NCI-H1105 (cell line): ENCODE measurements at regions not wholly inside any gene's neighbourhood (a gene's known extent, or its start where the extent isn't known, plus 50 kb on each side); places are given as distances from the start of the nearest gene placed in this dataset.
"Not testable (repeated sequence)": the region's sequence is repeated elsewhere in the genome, so short reads cannot be mapped to it uniquely, and the experiment has no call there.

Experiments used
- DNase-seq: peaks from one replicate; lab custom pipeline; 2025; lab: John Stamatoyannopoulos, UW

DNA sequence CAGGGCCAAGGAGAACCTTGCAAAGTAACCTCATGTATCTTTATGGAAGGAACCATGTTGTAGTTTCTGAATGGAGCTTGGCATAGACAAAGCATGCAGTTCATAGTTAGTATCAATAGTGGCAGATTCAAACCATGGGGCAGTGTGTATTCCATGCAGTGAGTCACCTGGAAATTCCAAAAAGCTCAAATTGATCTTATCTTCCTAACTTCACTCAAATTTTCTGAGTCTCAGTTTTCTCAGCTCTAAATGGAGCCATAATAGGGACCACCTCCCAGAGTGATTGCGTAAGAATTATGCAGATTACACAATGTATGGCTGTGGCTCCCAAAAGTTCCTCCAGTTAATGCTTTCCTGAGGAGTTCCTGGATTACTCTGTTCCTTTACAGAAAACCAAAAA is 549.9 kb upstream of the KLF4 start:
- DNase-seq, result no peak

DNA sequence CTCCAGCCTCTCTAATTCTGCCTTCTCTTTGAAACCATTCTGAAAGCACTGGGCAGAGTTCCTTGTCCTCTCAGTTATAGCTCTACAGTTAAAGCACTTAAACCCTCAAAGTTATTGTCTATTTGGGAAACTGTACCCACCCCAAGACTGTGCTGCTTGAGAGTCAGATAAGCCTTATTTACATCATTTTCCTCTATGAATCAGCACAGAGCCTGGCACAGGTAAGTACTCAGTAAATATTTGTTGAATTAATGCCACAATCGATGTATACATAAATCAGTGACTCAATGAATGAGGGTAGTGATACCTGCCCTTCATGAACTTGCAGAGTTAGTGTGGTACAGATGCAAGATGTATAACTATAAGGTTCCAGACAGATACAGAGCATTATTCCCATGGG is 549.4 kb upstream of the KLF4 start:
- DNase-seq, result no peak

DNA sequence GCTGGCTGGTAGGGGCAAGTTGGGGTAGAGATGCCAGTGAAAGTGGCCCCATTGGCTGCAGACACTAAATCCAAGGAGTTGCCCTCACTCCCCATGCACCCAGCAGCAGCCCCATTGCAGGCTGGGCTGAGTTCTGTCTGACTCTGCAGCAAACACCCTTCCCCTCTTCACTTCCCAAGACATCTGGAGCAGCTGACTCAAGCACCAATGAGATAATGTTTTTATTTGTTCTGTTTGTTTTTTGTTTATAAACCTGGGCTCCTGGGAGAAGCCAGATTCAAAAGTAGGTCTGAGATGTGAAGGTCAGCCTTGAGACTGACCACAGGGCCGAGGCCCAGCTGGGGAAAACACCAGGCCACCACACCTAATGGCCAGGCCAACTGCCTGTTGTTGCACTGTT is 545.9 kb upstream of the KLF4 start:
- DNase-seq, result no peak

DNA sequence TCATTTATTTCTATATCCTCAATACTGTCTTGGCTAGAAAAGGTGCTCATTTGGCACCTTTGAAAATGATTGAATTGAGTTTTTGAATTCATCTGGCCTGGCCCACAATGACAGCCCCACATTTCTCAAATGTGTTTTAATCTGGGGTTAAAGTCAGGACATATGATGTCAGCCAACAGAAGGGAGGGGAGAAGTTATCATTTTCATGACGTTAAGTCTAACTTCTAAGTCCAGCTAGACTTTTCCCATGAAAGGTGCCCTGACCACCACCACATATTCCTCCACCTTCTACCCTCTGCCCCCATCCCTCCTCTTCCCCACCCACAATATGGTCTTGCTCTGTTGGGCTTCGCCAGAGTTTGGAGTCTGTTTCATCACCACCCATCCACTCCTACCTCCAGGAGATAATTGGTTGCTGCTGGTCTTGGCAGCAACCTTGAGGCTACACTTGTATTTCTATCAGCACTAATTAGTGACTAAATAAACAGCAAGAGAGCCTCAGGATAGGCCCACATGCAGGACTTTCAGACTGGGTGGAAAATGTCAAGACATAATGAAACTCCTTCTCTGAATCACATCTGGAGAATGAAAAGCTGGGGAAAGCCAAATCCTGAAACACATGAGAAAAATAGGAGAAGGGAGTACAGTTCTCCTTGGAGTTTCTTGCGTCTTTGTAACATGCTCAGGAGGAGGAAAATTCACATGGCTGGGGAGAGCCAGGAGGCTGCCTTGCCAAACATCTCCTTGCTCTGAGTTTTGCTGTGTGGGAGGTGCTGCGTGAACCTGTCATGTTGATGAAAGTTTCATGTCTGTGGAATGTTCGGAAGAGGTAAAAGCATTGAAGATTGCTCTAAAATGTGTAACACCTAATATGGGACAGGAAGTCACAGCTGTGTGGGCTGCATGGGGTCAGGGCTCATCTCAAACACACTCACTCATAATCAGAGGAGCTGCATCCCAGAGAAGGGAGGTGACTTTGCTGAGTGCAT is 544.7 kb upstream of the KLF4 start:
- no peak for DNase-seq

DNA sequence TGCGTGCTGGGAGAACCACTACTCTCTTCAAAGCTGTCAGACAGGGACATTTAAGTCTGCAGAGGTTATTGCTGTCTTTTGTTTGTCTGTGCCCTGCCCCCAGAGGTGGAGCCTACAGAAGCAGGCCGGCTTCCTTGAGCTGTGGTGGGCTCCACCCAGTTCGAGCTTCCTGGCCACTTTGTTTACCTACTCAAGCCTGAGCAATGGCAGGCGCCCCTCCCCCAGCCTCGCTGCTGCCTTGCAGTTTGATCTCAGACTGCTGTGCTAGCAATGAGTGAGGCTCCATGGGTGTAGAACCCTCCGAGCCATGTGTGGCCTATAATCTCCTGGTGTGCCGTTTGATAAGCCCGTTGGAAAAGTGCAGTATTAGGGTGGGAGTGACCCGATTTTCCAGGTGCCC is 542.5 kb upstream of the KLF4 start:
- DNase-seq, result not testable (repeated sequence)

DNA sequence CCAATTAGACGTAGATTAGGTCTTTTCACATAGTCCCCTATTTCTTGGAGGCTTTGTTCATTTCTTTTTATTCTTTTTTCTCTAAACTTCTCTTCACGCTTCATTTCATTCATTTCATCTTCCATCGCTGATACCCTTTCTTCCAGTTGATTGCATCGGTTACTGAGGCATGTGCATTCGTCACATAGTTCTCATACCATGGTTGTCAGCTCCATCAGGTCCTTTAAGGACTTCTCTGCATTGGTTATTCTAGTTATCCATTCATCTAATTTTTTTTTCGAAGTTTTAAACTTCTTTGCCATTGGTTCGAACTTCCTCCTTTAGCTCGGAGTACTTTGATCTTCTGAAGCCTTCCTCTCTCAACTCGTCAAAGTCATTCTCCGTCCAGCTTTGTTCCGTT is 541.7 kb upstream of the KLF4 start:
- not testable (repeated sequence) for DNase-seq

DNA sequence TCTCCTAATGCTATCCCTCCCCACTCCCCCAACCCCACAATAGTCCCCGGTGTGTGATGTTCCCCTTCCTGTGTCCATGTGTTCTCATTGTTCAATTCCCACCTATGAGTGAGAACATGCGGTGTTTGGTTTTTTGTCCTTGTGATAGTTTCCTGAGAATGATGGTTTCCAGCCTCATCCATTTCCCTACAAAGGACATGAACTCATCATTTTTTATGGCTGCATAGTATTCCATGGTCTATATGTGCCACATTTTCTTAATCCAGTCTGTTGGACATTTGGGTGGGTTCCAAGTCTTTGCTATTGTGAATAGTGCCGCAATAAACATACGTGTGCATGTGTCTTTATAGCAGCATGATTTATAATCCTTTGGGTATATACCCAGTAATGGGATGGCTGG is 537.1 kb upstream of the KLF4 start:
- DNase-seq, result not testable (repeated sequence)

DNA sequence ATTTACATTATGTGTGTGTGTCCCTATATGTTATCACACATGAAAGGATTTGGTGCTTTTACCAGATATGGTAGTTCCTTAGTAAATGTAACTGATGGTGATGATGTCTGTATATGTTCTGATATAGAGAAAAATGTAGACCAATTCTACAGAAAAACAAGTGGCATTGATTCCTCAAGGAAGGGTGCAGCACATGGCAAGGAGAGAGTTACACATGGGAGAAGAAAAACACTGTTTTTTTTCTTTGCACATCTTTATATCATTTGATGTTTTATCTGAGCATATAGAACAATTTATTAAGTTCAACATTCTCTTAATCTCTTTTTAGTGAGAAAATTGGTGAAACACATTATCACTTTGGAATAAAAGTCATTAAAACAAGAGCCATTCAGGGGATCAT is 535.0 kb upstream of the KLF4 start:
- DNase-seq, result no peak

DNA sequence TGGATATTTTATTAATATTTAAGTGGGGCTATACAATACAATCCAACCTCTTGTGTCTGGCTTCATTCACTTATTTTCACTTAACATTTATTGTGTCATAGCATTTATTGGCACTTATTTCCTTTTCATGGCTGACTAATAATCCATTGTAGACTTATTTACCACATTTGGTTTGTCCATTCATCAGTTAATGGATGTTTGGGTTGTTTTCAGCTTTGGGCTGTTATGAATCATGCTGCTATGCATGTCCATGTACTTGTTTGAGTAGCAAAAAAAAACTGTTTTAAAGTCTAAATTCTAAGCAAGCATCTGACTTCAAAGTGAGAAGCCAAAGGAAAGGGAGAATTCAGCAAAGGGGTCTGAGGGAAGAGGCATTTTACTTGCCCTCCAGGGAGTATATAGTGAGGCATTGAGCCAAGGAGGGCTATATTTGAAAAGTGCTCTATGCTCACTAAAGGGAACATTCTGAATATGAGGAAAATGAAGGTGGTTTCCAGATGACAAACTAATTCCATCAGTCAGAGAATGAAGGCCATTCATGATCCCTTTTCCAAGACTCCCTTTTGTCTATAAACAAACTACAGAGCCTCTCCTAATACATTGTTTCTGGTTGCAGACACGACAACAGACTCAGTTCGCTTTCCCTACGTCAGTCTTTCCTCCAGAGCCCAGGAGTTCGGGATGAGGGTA is 532.8 kb upstream of the KLF4 start:
- DNase-seq, result no peak

DNA sequence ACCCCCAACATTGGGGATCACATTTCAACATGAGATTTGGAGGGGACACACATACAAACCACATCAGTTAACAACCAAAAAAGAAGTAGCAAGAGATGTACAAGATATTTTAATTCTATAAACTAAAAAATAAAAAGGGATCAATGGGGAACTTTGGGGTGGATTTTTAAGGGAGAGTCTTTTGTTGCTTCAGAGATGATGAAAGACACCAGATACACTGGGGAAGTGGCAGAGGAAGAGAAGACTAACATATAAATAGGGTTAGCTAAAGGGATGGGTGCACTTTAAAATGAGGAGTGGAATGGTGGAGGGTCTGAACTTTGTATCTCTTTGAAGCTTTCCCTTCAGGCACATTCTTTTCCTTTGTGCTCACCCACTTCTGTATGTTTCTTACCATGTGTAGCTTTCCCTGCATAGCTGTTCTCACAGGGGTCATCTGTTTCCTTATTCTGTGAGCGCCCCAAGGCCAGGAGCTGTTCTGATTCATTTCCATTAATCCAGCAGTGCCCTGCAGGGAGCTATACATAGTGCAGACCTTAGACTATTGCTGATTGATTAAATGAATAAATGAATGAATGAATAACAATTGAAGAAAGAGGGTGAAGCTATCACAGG is 531.6 kb upstream of the KLF4 start:
- DNase-seq, result no peak

DNA sequence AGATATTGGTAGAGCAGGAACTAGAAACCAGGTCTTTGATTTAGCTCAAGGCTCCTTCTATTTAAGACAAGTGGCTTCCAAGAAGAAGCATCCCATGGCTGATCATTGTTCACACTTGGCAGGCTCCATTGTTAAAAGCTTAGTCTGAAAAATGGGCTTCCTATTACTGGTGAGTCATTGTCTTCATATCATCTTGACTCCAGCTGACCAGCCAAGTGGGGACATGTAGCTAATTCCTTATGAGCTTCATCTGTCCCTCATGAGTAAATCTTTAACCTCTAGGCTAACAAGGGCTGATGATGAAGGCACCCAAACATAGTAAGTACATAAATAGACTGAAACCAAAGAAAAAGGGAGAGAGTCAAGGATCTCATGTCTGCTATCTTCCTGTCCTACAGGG is 530.3 kb upstream of the KLF4 start:
- no peak for DNase-seq

DNA sequence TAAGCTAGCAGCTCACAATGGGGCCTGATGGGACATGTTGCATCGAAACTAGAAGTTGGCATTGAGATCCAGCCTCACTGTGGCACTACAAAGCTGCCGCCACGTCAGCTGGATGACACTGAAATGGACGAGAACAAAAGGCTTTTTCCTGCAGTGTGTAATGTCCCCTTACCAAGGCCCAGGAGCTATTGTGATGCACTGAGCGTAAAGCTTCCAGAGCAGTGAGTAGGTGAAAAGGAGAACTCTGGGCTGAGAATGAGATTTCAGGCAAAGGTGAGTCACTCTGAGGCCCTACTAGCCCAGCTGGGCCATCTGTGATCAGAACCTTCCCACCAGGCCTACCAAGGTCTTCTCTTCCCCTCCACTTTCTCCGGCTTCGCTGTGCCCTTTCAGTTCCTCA is 528.1 kb upstream of the KLF4 start:
- DNase-seq, result no peak

DNA sequence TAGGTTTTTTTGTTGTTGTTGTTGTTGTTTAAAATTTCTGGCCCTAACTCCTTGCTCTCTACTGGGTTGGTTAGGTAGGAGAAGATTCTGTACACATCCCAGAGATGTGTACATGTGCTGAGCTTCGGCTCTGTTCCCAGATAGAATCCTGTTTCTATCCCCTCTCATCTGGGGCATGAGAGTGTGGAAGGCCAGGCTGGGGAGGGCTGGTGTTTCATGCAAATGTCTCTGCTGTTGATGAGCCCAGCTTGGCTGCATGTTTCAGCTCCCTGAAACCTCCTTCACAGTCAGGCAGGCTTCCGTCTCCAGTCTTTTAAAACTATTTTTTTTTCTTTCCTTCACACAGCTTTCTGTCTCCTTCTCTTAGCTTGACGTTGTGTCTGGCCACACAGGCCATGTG is 526.9 kb upstream of the KLF4 start:
- DNase-seq, result no peak

DNA sequence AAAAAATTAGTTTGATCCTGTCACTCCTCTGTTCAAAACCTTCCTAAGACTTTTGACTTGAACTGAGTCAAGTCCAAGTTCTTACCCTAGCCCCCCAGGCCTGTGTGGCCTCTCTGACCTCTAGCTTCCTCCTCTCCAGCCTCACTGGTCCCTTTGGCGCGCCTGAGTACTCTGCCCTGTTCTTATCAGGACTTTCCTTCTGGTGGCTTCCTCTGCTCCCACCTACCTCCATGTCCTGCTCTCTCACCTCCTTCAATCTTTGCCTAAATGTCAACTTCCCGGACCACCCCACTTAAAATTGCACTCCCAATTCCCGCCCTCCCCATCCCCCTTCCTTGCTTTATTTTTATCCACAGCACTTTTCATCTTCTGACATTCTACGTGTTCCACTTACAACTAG is 526.1 kb upstream of the KLF4 start:
- DNase-seq, result no peak

DNA sequence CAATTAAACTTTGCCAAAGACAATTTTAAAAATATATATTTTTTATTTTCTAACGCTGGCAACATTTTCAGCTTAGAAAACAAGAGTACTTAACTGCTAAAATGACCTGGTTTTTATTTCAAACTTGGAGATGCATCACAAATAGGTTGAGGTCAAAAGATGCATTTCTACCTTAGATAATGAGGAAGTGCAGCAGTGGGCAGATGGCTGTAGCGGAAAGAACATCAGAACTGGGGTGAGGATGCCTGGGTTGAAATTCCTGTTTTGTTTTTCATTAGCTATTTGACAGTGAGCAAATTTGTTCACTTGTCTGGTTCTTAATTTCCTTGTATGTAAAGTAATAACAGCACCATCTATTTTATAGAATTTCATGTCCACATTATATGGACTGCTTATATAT is 524.8 kb upstream of the KLF4 start:
- DNase-seq, result no peak

DNA sequence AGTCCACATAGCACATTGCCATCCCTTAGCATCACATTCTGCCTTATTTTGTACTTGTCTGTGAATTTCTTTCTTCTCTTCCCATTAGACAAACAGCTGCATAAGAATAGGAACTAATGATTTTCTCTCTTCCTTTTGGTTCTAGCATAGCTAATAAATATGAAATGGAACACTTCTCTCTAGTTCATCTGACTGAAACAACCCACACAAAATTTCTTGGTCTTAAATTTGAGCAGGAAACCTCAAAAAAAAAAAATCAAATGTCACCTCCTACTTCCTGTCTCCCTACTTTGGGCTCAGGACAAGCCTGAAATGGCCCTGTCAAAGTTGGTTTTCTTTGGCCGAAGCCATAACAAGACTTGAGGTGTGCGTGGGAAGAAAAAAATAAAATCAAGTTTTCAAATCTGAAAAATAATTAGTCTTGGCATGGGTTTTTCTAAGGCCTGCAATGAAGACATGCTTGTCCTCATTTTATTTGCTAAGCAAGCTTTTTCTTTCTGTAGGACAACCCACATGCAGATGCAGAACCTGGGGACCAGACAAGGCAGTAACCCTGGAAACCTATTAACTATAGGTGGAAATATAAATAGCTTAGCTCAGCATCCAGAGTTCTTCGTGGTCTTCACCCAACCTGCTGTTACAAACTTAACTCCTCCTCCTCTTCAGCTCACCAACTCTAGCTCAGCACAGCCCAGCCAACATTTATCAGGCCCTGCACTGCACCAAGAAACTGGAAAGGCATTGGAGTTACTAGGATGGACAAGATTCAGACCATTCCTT is 523.5 kb upstream of the KLF4 start:
- no peak for DNase-seq

DNA sequence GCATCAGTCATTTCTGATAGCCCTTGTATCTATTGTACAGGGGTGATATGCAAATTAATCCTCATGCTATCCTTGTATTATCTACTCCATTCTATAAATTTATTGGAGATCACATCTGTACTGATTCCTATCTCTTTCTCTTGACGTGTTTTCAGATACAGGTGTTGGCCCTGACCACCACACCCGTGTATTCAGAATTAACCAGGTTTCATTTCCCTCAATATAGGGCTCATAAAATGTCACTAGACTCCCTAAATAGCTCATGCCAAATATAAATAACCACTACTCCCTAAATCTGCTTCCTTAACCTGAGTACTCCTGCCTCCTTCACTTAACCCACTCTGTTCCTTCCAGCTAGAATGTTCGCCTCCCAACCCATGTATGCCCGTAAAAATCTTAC is 522.8 kb upstream of the KLF4 start:
- DNase-seq, result no peak

DNA sequence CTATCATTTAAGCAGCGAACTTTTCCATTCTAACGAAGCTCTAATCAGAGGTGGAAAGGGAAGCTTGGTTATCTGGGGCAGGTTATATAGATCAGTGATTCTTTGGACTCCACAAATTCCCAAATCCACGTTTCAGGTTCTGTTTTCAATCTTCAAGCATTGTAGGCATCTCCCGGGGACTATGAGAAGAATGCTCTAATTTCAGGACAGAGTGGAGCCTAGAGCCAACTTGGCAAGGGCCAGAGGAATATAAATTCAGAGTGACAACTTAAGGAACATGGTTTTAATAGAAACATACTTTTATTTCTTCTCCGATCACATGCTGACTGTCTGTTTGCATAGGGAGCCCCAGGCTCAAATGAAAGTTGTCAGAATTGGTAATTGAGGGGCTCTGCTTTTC is 514.0 kb upstream of the KLF4 start:
- DNase-seq, result no peak

DNA sequence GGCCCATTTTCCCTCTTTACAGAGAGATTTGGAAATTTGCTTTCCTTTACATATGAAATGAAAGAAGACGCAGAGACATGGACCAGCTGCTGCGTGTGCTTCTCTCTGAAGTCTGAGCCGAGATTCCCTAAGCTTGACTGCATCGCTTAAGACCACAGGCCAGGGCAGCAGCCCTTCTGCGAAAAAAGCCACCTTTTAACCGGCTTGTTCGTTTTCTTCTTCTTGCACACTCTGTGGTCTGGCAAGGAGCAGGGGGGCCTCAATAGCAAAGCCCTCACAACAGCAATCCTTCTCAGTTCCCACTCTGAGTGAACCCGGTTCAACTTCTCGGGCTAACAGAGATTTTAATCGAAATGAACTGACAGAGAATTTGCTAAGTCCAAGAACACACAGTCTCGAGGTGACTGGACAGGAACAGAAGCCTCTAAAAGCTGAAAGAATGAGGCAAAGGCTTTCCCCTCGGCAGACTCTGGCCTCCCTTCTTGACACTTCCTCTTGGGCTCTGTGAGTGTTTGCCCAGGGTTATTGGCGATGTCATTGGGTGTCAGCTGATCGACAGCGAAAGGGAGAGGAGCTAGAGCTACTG is 512.9 kb upstream of the KLF4 start:
- DNase-seq, result no peak

DNA sequence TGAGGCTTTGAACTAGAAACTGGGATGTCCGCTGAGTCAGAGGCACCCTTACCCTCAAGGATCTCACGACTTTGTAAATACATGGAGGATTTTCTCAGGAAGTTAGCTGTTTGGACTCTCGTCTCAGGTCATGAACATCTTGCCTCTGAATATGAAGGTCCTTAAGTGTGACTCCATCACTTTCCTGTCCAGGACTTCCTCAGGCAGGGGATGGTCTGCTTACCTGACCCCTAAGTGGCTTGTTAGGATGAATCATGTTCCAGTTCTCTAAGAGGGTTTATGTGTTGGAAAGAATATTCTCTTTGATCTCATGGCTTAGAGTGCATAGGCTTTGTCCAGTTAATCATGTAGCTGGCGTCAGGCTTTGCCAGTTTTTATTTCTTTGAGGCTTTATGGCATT is 511.7 kb upstream of the KLF4 start:
- DNase-seq, result no peak

DNA sequence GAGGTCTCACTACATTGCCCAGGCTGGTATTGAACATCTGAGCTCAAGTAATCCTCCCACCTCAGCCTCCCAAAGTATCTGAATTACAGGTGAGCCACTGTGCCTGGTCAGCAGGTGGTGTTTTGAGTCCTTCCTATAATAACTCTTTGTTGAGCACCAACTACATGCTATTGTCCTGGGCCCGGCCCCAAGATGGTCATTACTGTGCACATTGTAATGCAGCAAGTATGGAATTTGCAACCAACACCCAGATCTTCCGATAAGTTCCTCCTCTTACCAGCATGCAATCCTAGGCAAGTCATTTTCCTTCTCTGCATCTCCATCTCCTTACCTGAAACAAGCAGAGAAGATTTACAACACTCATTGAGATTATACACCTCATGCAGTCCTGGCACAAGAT is 510.3 kb upstream of the KLF4 start:
- no peak for DNase-seq

DNA sequence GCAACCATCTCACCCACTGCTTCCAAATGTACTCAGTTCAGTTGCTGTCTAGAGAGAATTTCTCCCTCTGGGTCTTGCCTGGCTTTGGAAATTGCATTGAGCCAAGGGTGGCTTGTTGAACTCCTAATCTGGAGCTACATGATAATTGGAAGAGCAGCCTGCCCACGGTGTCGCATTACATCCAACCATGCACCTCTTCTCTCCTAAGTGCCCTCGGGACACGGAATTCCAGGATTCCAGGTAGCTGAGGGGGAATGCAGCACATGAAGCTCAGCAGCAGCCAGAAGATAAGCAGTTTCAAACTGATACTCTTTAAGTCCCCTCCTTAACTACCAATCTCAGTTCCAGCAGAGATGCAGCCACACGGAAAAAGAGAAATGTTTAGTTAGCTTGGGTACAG is 509.4 kb upstream of the KLF4 start:
- peak; percentile 8 for DNase-seq
